Calu3 (cell line): ENCODE measurements at regions not wholly inside any gene's neighbourhood (a gene's known extent, or its start where the extent isn't known, plus 50 kb on each side); places are given as distances from the start of the nearest gene placed in this dataset.

ENCODE experiments used
- BruUV-seq: library from RNA; stranded (reverse); fragments of 400-500 nt; replicated peaks from 2 replicates; lab custom pipeline; 2021; lab: Mats Ljungman, UMichigan
- CTCF ChIA-PET: fragments of 300-600 bp; sonication (Branson Sonifier 250); formaldehyde crosslinking; loops from one replicate; lab custom pipeline; 2022; ENCODE audit warnings: antibody characterized with exemption; lab: Charles Lee
- DNase-seq: peaks from one replicate; pipeline ENCODE4 v3.0.0; 2022
- H3K27ac Mint-ChIP-seq: one replicate; pipeline ENCODE4 v1.8.0; 2022; ENCODE audit warnings: mixed read lengths; ENCODE audit not compliant: unreplicated experiment
- H3K27me3 Mint-ChIP-seq: one replicate; pipeline ENCODE4 v1.8.0; 2022; ENCODE audit warnings: mixed read lengths; ENCODE audit not compliant: unreplicated experiment
- H3K36me3 Mint-ChIP-seq: one replicate; pipeline ENCODE4 v1.8.0; 2022; ENCODE audit warnings: mild to moderate bottlenecking, moderate library complexity, mixed read lengths; ENCODE audit not compliant: insufficient read depth, unreplicated experiment
- H3K4me1 Mint-ChIP-seq: one replicate; pipeline ENCODE4 v1.8.0; 2022; ENCODE audit warnings: mild to moderate bottlenecking, low read depth, mixed read lengths; ENCODE audit not compliant: unreplicated experiment
- H3K4me3 Mint-ChIP-seq: one replicate; pipeline ENCODE4 v1.8.0; 2022; ENCODE audit warnings: mild to moderate bottlenecking, low read depth, moderate library complexity, mixed read lengths; ENCODE audit not compliant: unreplicated experiment
- H3K9me3 Mint-ChIP-seq: one replicate; pipeline ENCODE4 v1.8.0; 2022; ENCODE audit warnings: low read depth, mixed read lengths; ENCODE audit not compliant: unreplicated experiment
- CTCF ChIP-seq: fragments of 200-600 bp; IDR thresholded peaks from one replicate; pipeline ENCODE4 v1.8.0; 2022; ENCODE audit warnings: antibody characterized with exemption; ENCODE audit not compliant: unreplicated experiment
- intact Hi-C: fragments of 100-400 bp; cut with micrococcal nuclease; formaldehyde crosslinking; loops from one replicate; pipeline ENCODE4 v1.10.0; 2022; ENCODE audit not compliant: unreplicated experiment

DNA sequence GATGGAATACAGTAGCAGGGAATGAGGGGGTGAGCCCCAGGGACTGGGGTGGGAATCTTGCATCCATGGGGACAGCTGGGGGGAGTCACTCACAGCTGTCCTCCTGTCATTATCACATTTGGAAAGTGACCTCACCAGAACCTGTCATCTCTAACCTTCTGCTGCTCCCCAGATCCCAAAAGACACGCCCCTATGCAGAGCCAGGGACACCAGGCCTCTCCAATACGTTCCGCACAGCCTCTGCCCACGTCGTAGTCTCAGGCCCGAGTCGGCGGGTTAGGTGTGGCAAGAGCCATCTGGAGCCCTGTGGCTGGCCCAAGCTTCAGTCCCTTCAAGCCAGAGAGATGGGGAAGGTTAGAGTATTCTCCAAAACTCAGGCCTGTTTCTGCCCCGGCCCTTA, 214.3 kb downstream of the ENGASE start:
- no peak for TF ChIP-seq CTCF

GRCh38 chr17:79286440-79286839, 211.8 kb downstream of the ENGASE start:
- DNase-seq = no peak
- Mint-ChIP-seq H3K4me3 (no peak overlapping the region), H3K9me3 (no peaks in the 10 kb centered on the region), H3K36me3 (no peaks in the 10 kb centered on the region), H3K27me3 (peaks cover 100% of the 10 kb centered on the region), H3K27ac (no peak overlapping the region), H3K4me1 (no peaks in the 10 kb centered on the region)
- intact Hi-C loops = no loop called here
- CTCF ChIA-PET = no interaction called here
- no TSS peak for BruUV-seq
- no peak for TF ChIP-seq CTCF

More for the DNA sequence above, 214.3 kb downstream of the ENGASE start:
- Mint-ChIP-seq H3K9me3 (no peaks in the 10 kb centered on the region), H3K36me3 (no peaks in the 10 kb centered on the region), H3K4me3 (no peak overlapping the region), H3K27ac (no peak overlapping the region), H3K27me3 (peaks cover 100% of the 10 kb centered on the region), H3K4me1 (no peaks in the 10 kb centered on the region)
- CTCF ChIA-PET = no interaction called here
- no peak for DNase-seq
- no TSS peak for BruUV-seq
- intact Hi-C loops = no loop called here

DNA sequence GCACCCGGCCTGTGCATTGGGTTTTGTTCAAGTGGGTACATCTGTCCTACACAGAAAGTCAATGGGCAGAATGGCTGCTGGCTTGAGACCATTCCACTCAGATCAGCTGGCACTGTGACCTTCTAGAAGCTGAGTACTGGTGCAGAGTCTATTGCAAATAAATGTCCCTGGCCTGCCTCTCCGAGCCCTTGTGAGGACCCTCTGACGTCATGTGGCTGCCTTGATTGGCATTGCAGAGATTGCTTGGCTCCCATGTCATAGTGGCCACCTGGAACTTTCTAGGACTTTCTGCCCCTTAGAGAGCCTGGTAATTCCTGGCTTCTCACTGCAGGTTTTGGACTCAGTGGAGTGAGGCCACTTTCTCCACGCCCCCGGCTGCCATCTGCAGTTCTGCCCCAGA, 211.3 kb downstream of the ENGASE start:
- DNase-seq = no peak
- Mint-ChIP-seq H3K27ac (no peak overlapping the region), H3K36me3 (no peaks in the 10 kb centered on the region), H3K4me3 (no peak overlapping the region), H3K9me3 (no peaks in the 10 kb centered on the region), H3K27me3 (peaks cover 100% of the 10 kb centered on the region), H3K4me1 (no peaks in the 10 kb centered on the region)
- intact Hi-C loops = no loop called here
- BruUV-seq = no TSS peak
- TF ChIP-seq CTCF = no peak
- CTCF ChIA-PET = no interaction called here

GRCh38 chr17:79282294-79282693, 207.7 kb downstream of the ENGASE start:
- no peaks in the 10 kb centered on the region for H3K4me1 Mint-ChIP-seq
- no peak overlapping the region for H3K4me3 Mint-ChIP-seq
- DNase-seq = no peak
- no peak overlapping the region for H3K27ac Mint-ChIP-seq
- no peaks in the 10 kb centered on the region for H3K36me3 Mint-ChIP-seq
- peaks cover 99% of the 10 kb centered on the region for H3K27me3 Mint-ChIP-seq
- CTCF ChIA-PET = interaction anchor here (0.5 to 0.7 kb wide), 2 partner anchors 35 to 394 kb away, joined by 4 to 7 read pairs; no protein-coding TSS in a partner anchor
- H3K9me3 Mint-ChIP-seq = no peaks in the 10 kb centered on the region
- no peak for TF ChIP-seq CTCF
- BruUV-seq = no TSS peak
- intact Hi-C loops = no loop called here
